GM08714 (cell line): ENCODE measurements at regions not wholly inside any gene's neighbourhood (a gene's known extent, or its start where the extent isn't known, plus 50 kb on each side); places are given as distances from the start of the nearest gene placed in this dataset.

Experiments
- H3K4me3 ChIP-seq: fragments of 200-500 bp; sonication (Bioruptor generic); 2 replicates; pipeline ENCODE4 v1.5.1; 2014; ENCODE audit warnings: mild to moderate bottlenecking, low read length, inconsistent platforms
- ZNF274 ChIP-seq: IDR thresholded peaks from 2 replicates; pipeline ENCODE4 v1.6.1; 2012; ENCODE audit warnings: mild to moderate bottlenecking, low read depth, low read length

GRCh38 chr6:170049641-170050561 lies 241.0 kb downstream of the DLL1 start:
- TF ChIP-seq ZNF274: no peak
- no peak overlapping the region for H3K4me3 ChIP-seq

- TF ChIP-seq ZNF274: no peak
- no peak overlapping the region for H3K4me3 ChIP-seq
Observed at GRCh38 chr6:170048615-170049256, 242.1 kb downstream of the DLL1 start.

- no peak overlapping the region for H3K4me3 ChIP-seq
- TF ChIP-seq ZNF274: no peak
Observed at GRCh38 chr6:170047823-170048222, 243.1 kb downstream of the DLL1 start.

- no peak for TF ChIP-seq ZNF274
- no peak overlapping the region for H3K4me3 ChIP-seq
Observed at GRCh38 chr6:170046791-170047626, 243.9 kb downstream of the DLL1 start.

GRCh38 chr6:170045981-170046667 lies 244.8 kb downstream of the DLL1 start:
- no peak for TF ChIP-seq ZNF274
- H3K4me3 ChIP-seq: no peak overlapping the region

GRCh38 chr6:170045563-170045960 lies 245.3 kb downstream of the DLL1 start:
- no peak for TF ChIP-seq ZNF274
- H3K4me3 ChIP-seq: no peak overlapping the region

- H3K4me3 ChIP-seq: no peak overlapping the region
- TF ChIP-seq ZNF274: no peak
Observed at GRCh38 chr6:170044836-170045562, 245.9 kb downstream of the DLL1 start.

- TF ChIP-seq ZNF274: no peak
- no peak overlapping the region for H3K4me3 ChIP-seq
Observed at GRCh38 chr6:170043881-170044790, 246.7 kb downstream of the DLL1 start.

- TF ChIP-seq ZNF274: no peak
- no peak overlapping the region for H3K4me3 ChIP-seq
Observed at GRCh38 chr6:170043150-170043819, 247.6 kb downstream of the DLL1 start.

- no peak overlapping the region for H3K4me3 ChIP-seq
- no peak for TF ChIP-seq ZNF274
Observed at GRCh38 chr6:170042596-170043118, 248.2 kb downstream of the DLL1 start.

- TF ChIP-seq ZNF274: no peak
- H3K4me3 ChIP-seq: no peak overlapping the region
Observed at GRCh38 chr6:170042123-170042522, 248.8 kb downstream of the DLL1 start.
